Mucosa of descending colon (tissue), 3 donors: ENCODE measurements at regions not wholly inside any gene's neighbourhood (a gene's known extent, or its start where the extent isn't known, plus 50 kb on each side); places are given as distances from the start of the nearest gene placed in this dataset.

Experiments
- ATAC-seq: fragments of 200-7000 bp; cut with Tn5 transposase; one replicate; pipeline ENCODE4 v1.9.1; 2020; ENCODE audit warnings: mild to moderate bottlenecking, moderate library complexity
- DNase-seq, 3 donors: peaks; one replicate each; pipeline ENCODE4 v3.0.0-alpha.2; 2020
- H3K36me3 ChIP-seq: fragments of 200-600 bp; one replicate; pipeline ENCODE4 v1.8.0; 2021; ENCODE audit warnings: low read depth, mild to moderate bottlenecking
- H3K4me1 ChIP-seq: fragments of 200-600 bp; one replicate; pipeline ENCODE4 v1.8.0; 2021; ENCODE audit warnings: low read depth, mild to moderate bottlenecking
- H3K4me3 ChIP-seq: fragments of 200-600 bp; one replicate; pipeline ENCODE4 v1.8.0; 2021; ENCODE audit warnings: mild to moderate bottlenecking
- H3K9me3 ChIP-seq: fragments of 200-600 bp; one replicate; pipeline ENCODE4 v1.8.0; 2021; ENCODE audit warnings: mild to moderate bottlenecking
- CTCF ChIP-seq: fragments of 200-600 bp; IDR thresholded peaks from one replicate; pipeline ENCODE4 v1.8.0; 2022; ENCODE audit warnings: antibody characterized with exemption, mild to moderate bottlenecking
- intact Hi-C, 2 donors: fragments of 100-400 bp; cut with DNase I in 1 of 2; cut with micrococcal nuclease in 1 of 2; formaldehyde crosslinking; loops; one replicate each; pipeline versions ENCODE4 v1.11.0 to v1.11.1; 2022; cut with DNase I, micrococcal nuclease
- donor health status: DM: no; HTN: no; CAD: no; lungs with moderate emphysema.
- donor health status: DM: no; HTN: no; CAD: no.
- donor health status: DM: no; HTN: yes; CAD: no.

DNA sequence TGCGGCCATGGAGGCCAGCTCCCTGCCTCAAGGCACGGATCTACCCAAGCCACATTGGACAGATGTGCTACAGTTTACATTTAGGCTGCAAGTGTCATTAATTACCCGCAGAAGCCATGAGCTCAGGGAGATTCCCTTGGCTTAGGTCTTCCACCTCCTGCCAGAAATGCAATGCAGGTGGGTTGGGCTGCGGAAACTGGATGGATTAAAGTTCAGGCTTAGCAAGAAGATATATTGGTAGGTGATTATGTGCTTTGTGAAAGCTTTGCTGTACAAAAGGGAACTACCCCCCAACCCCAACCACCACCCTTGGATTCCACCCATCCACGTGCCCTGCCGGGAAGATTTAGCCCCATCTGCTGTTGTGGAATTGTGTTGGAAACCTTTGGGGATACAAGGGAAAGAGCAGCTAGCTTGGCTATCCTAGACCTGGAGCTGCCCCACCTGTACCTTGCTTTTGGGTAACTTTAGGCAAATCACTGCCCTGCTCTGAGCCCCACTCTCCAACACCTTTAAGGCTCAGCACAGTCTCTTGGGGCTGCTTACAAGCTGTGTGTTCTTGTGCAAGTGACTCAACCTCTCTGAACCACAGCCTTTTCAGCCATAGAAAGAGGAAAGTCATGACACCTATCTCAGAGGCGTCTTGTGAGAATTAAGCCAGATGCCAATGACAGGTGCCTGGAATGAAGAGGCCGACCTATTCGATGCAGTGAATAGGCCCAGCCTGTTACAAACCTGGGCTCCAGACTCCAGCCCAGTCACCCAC lies 141.6 kb upstream of the GLI2 start:
- Histone ChIP-seq H3K36me3 (no peaks in the 10 kb centered on the region), H3K4me3 (no peak overlapping the region), H3K4me1 (no peaks in the 10 kb centered on the region), H3K9me3 (no peaks in the 10 kb centered on the region)
- DNase-seq = peak in 1 of 3 donors; percentile 1
- intact Hi-C loops = no loop called here
- ATAC-seq = no peak
- TF ChIP-seq CTCF = no peak

- H3K4me1 ChIP-seq = no peaks in the 10 kb centered on the region
- no peaks in the 10 kb centered on the region for H3K36me3 ChIP-seq
- ATAC-seq = peak; percentile 71
- intact Hi-C loops = no loop called here
- peak; percentile 44 to 75 (median 61) for DNase-seq
- H3K9me3 ChIP-seq = no peaks in the 10 kb centered on the region
- no peak overlapping the region for H3K4me3 ChIP-seq
- no peak for TF ChIP-seq CTCF
Measured at GRCh38 chr2:120594856-120595685, 140.6 kb upstream of the GLI2 start.

- Histone ChIP-seq H3K36me3 (no peaks in the 10 kb centered on the region), H3K9me3 (no peaks in the 10 kb centered on the region), H3K4me1 (no peaks in the 10 kb centered on the region), H3K4me3 (no peak overlapping the region)
- intact Hi-C loops = no loop called here
- no peak for ATAC-seq
- TF ChIP-seq CTCF = no peak
- DNase-seq = no peak
Measured at GRCh38 chr2:120595739-120596138, 139.9 kb upstream of the GLI2 start.

DNA sequence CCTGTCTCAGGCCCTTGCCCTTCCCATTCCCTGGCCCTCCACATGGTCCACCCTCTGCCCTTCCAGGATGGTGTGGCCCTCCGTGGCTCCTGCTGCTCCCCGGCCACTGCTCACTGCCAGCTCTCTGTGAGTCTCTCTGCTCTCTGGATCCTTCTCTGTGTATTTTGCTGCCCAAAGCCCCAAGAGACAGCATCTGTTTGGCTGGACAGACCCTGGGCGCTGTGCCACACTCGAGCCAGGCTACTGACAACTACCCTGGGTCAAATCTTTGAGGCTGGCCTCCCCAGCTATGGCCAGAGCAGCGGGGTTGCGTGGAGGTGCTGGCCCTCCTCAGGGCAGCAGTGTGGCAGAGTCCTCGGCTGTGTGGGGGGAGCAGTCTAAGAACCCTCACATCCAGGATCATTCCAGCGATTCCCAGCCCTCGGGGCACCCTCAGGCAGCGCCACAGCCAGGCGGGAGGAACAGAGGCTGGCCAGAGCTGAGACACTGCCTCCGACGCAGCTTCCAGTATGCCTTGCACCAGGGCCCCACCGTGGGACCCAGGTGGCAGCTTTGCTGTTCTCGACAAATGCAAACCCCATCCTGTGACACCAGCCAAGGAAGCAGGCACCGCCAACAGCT lies 139.4 kb upstream of the GLI2 start:
- no peak for TF ChIP-seq CTCF
- intact Hi-C loops = no loop called here
- H3K9me3 ChIP-seq = no peaks in the 10 kb centered on the region
- peak in 1 of 3 donors; percentile 44 for DNase-seq
- no peak for ATAC-seq
- no peaks in the 10 kb centered on the region for H3K4me1 ChIP-seq
- H3K36me3 ChIP-seq = no peaks in the 10 kb centered on the region
- no peak overlapping the region for H3K4me3 ChIP-seq

- no peaks in the 10 kb centered on the region for H3K4me1 ChIP-seq
- no peak for TF ChIP-seq CTCF
- ATAC-seq (no peak), DNase-seq (peak in 2 of 3 donors; percentile 15 to 37)
- H3K4me3 ChIP-seq = no peak overlapping the region
- intact Hi-C loops = no loop called here
- no peaks in the 10 kb centered on the region for H3K9me3 ChIP-seq
- no peaks in the 10 kb centered on the region for H3K36me3 ChIP-seq
Measured at GRCh38 chr2:120596990-120597594, 138.6 kb upstream of the GLI2 start.
